ENCODE measurements at regions not wholly inside any gene's neighbourhood (a gene's known extent, or its start where the extent isn't known, plus 50 kb on each side); places are given as distances from the start of the nearest gene placed in this dataset.

- TF ChIP-seq, protein P1, sequence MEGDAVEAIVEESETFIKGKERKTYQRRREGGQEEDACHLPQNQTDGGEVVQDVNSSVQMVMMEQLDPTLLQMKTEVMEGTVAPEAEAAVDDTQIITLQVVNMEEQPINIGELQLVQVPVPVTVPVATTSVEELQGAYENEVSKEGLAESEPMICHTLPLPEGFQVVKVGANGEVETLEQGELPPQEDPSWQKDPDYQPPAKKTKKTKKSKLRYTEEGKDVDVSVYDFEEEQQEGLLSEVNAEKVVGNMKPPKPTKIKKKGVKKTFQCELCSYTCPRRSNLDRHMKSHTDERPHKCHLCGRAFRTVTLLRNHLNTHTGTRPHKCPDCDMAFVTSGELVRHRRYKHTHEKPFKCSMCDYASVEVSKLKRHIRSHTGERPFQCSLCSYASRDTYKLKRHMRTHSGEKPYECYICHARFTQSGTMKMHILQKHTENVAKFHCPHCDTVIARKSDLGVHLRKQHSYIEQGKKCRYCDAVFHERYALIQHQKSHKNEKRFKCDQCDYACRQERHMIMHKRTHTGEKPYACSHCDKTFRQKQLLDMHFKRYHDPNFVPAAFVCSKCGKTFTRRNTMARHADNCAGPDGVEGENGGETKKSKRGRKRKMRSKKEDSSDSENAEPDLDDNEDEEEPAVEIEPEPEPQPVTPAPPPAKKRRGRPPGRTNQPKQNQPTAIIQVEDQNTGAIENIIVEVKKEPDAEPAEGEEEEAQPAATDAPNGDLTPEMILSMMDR (conservative IDR thresholded peaks at IDR 0.05; ENCODE audit: low read depth, low read length) = no peak
- no peak for TF ChIP-seq EZH2 (IDR thresholded peaks at IDR 0.05; ENCODE audit: low read length, unreplicated experiment)
These were observed 283.6 kb upstream of the PCDH10 start for GRCh38 chr4:132865458-132865857.
